K562 (cell line): ENCODE measurements at regions not wholly inside any gene's neighbourhood (a gene's known extent, or its start where the extent isn't known, plus 50 kb on each side); places are given as distances from the start of the nearest gene placed in this dataset.

ENCODE experiments used
- ATAC-seq: fragments of 200-7000 bp; cut with Tn5 transposase; 3 replicates; pipeline ENCODE4 v1.9.1; 2020; ENCODE audit warnings: moderate library complexity
- BruUV-seq: library from RNA; stranded (reverse); fragments of 400-500 nt; replicated peaks from 2 replicates; lab custom pipeline; 2021; lab: Mats Ljungman, UMichigan
- CTCF ChIA-PET: fragments of 300-600 bp; formaldehyde crosslinking; extraction: SDS; loops from one replicate; lab custom pipeline; 2021; ENCODE audit warnings: low intra/inter-chr PET ratio; lab: Yijun Ruan, JAX
- POLR2A ChIA-PET: fragments of 300-600, 350-650 bp; sonication (Branson Sonifier 250); formaldehyde crosslinking; extraction: SDS; loops from one replicate; lab custom pipeline; 2021; ENCODE audit warnings: antibody characterized with exemption, inconsistent platforms; lab: Yijun Ruan, JAX
- DNase-seq, 4 experiments: peaks; one replicate each; pipeline versions ENCODE4 v3.0.0 to v3.0.0-alpha.2; 2011 to 2018; ENCODE audit warnings: low spot score in 3 of 4, mixed read lengths in 3 of 4; ENCODE audit errors: extremely low read depth in 1 of 4
- FAIRE-seq: peaks from 2 replicates; lab custom pipeline; 2011; peaks lifted over from hg19 to GRCh38; lab: Jason Lieb, UNC
- H2AFZ ChIP-seq: 2 replicates; pipeline ENCODE4 v1.6.0; 2011; ENCODE audit warnings: low read depth, low read length, control low read depth, inconsistent platforms
- H3K27ac ChIP-seq: fragments of 200-600 bp; 3 replicates; pipeline ENCODE4 v1.8.0; 2011; ENCODE audit warnings: low read depth, mild to moderate bottlenecking, control low read depth, inconsistent platforms, low read length, moderate library complexity, mixed read lengths; ENCODE audit errors: extremely low read depth
- H3K27me3 ChIP-seq, 2 experiments: fragments of 300-600 bp in 1 of 2; 2 replicates in 1 of 2; 3 replicates in 1 of 2; pipeline versions ENCODE4 v1.6.0 to v1.8.0; 2011; ENCODE audit warnings: inconsistent platforms in 2 of 2, low read length in 2 of 2, mild to moderate bottlenecking in 1 of 2, mixed read lengths in 1 of 2, moderate library complexity in 1 of 2; ENCODE audit not compliant: control insufficient read depth in 2 of 2, insufficient read depth in 2 of 2
- H3K36me3 ChIP-seq: fragments of 300-600 bp; 3 replicates; pipeline ENCODE4 v1.8.0; 2011; ENCODE audit warnings: mild to moderate bottlenecking, low read length, inconsistent platforms; ENCODE audit not compliant: control insufficient read depth, insufficient read depth
- H3K4me1 ChIP-seq, 2 experiments: fragments of 200-600 bp in 1 of 2; replicated peaks in 1 of 2; 2 replicates in 1 of 2; 3 replicates in 1 of 2; pipeline versions ENCODE4 v1.5.1 to v1.8.0; 2011; ENCODE audit warnings: inconsistent platforms in 2 of 2, low read length in 2 of 2, mild to moderate bottlenecking in 1 of 2, mixed read lengths in 1 of 2, moderate library complexity in 1 of 2; ENCODE audit not compliant: control insufficient read depth in 2 of 2, insufficient read depth in 2 of 2
- H3K4me2 ChIP-seq: 2 replicates; pipeline ENCODE4 v1.6.1; 2011; ENCODE audit warnings: low read length, control low read depth, inconsistent platforms, mixed read lengths; ENCODE audit not compliant: insufficient read depth
- H3K4me3 ChIP-seq: fragments of 200-600 bp; sonication (generic), shearing (Covaris generic); 2 replicates; pipeline ENCODE4 v1.5.1; 2016; ENCODE audit warnings: control low read depth, inconsistent platforms
- H3K79me2 ChIP-seq: fragments of 200-600 bp; 3 replicates; pipeline ENCODE4 v1.8.0; 2011; ENCODE audit warnings: low read length, inconsistent platforms; ENCODE audit not compliant: control insufficient read depth, insufficient read depth
- H3K9ac ChIP-seq, 2 experiments: 2 replicates each; pipeline versions ENCODE4 v1.6.0 to v1.6.1; 2011; ENCODE audit warnings: low read depth in 2 of 2, low read length in 2 of 2, control low read depth in 1 of 2, inconsistent platforms in 1 of 2, mild to moderate bottlenecking in 1 of 2, mixed read lengths in 1 of 2; ENCODE audit not compliant: insufficient read depth in 1 of 2
- H3K9me1 ChIP-seq: one replicate; pipeline ENCODE4 v1.6.0; 2011; ENCODE audit warnings: inconsistent platforms, mild to moderate bottlenecking, low read length, moderate library complexity; ENCODE audit not compliant: control insufficient read depth, insufficient read depth
- H3K9me3 ChIP-seq: replicated peaks from 2 replicates; pipeline ENCODE4 v1.5.1; 2011; ENCODE audit warnings: low read depth, low read length, inconsistent platforms; ENCODE audit not compliant: control insufficient read depth, insufficient read depth
- H4K20me1 ChIP-seq: replicated peaks from 2 replicates; pipeline ENCODE4 v1.6.1; 2011; ENCODE audit warnings: low read length, inconsistent platforms, mixed read lengths; ENCODE audit not compliant: control insufficient read depth, insufficient read depth
- CBX8 ChIP-seq: fragments of 200-600 bp; sonication (generic); IDR thresholded peaks from 2 replicates; pipeline ENCODE4 v1.6.1; 2012; ENCODE audit warnings: borderline replicate concordance, mixed run types, low read depth, mild to moderate bottlenecking, moderate library complexity, mixed read lengths, low read length, control low read depth, inconsistent platforms; ENCODE audit not compliant: poor library complexity, severe bottlenecking; ENCODE audit errors: extremely low read depth
- FOS ChIP-seq: IDR thresholded peaks from 3 replicates; pipeline ENCODE4 v1.6.1; 2011; ENCODE audit not compliant: insufficient read length; ENCODE audit errors: extremely low read depth
- HCFC1 ChIP-seq: IDR thresholded peaks from 2 replicates; pipeline ENCODE4 v1.6.1; 2012; ENCODE audit warnings: low read depth, low read length, improper control_type of control experiment
- NCOA1 ChIP-seq: fragments of 450-650 bp; IDR thresholded peaks from 2 replicates; pipeline ENCODE4 v1.6.1; 2016; ENCODE audit warnings: low read depth
- NUFIP1 ChIP-seq: fragments of 450-650 bp; IDR thresholded peaks from 2 replicates; pipeline ENCODE4 v1.6.1; 2018; ENCODE audit not compliant: partially characterized antibody
- RBFOX2 ChIP-seq: fragments of 200-400 bp; formaldehyde crosslinking; IDR thresholded peaks from 2 replicates; pipeline ENCODE4 v1.6.1; 2017; ENCODE audit warnings: low read depth, mild to moderate bottlenecking, low read length, moderate library complexity
- SAFB ChIP-seq: fragments of 200-400 bp; formaldehyde crosslinking; IDR thresholded peaks from 2 replicates; pipeline ENCODE4 v1.6.1; 2017; ENCODE audit warnings: low read depth, low read length, borderline replicate concordance
- SMAD3 ChIP-seq: fragments of 450-650 bp; formaldehyde crosslinking; conservative IDR thresholded peaks from 2 replicates; pipeline ENCODE4 v1.4.0; 2020; ENCODE audit warnings: mild to moderate bottlenecking
- SRF ChIP-seq, 2 experiments: fragments of 250-450, 450-650 bp in 1 of 2; sonication (Bioruptor Pico) in 1 of 2; sonication (generic) in 1 of 2; formaldehyde crosslinking; IDR thresholded peaks; 2 replicates each; pipeline versions ENCODE4 v1.5.0 to v1.5.1; 2020 to 2022; ENCODE audit warnings: mild to moderate bottlenecking in 1 of 2, missing genetic modification reagents in 1 of 2
- TAF15 ChIP-seq: fragments of 200-400 bp; formaldehyde crosslinking; IDR thresholded peaks from 2 replicates; pipeline ENCODE4 v1.6.1; 2017; ENCODE audit warnings: mild to moderate bottlenecking, low read depth, low read length, moderate library complexity
- TEAD1 ChIP-seq, 2 experiments: fragments of 450-650 bp in 1 of 2; sonication (generic) in 1 of 2; formaldehyde crosslinking; IDR thresholded peaks; 2 replicates each; pipeline versions ENCODE4 v1.4.0 to v1.8.0; 2020 to 2022; ENCODE audit warnings: mild to moderate bottlenecking in 2 of 2, missing genetic modification reagents in 1 of 2
- TRIM24 ChIP-seq, 2 experiments: fragments of 450-650 bp; IDR thresholded peaks; 2 replicates each; pipeline ENCODE4 v1.6.1; 2016
- ZNF699 ChIP-seq: fragments of 250-450 bp; sonication (Bioruptor Pico); IDR thresholded peaks from 2 replicates; pipeline ENCODE4 v1.8.0; 2021; ENCODE audit warnings: mild to moderate bottlenecking, moderate library complexity; ENCODE audit not compliant: insufficient replicate concordance
- WGBS: fragments of 100-300 bp; shearing (Covaris generic); methylation state at CpG from one replicate; pipeline ENCODE4 v1.1.6; 2016; ENCODE audit warnings: low coverage, mixed read lengths; ENCODE audit not compliant: insufficient coverage; ENCODE audit errors: missing lambda C conversion rate; 5-methylcytosine and 5-hydroxymethylcytosine counted together
- in situ Hi-C: fragments of 300-500 bp; cut with MboI; formaldehyde crosslinking; loops from 4 replicates; pipeline ENCODE4 v1.15.0; 2018; ENCODE audit warnings: inconsistent platforms, mixed read lengths
- intact Hi-C: fragments of 100-400 bp; cut with micrococcal nuclease; formaldehyde crosslinking; loops from 2 replicates; pipeline ENCODE4 v1.14.2; 2022
- TF ChIP-seq, protein P1 (sequence below): fragments of 450-650 bp; IDR thresholded peaks from 2 replicates; pipeline ENCODE4 v1.6.1; 2018; ENCODE audit not compliant: partially characterized antibody
- TF ChIP-seq, protein P2 (sequence below), 2 experiments: IDR thresholded peaks; 2 replicates each; pipeline ENCODE4 v1.6.1; 2011; ENCODE audit warnings: borderline replicate concordance in 1 of 2, control low read depth in 1 of 2, low read depth in 1 of 2, low read length in 1 of 2, mild to moderate bottlenecking in 1 of 2, mixed read lengths in 1 of 2, moderate library complexity in 1 of 2; ENCODE audit not compliant: insufficient read depth in 1 of 2, insufficient read length in 1 of 2, poor library complexity in 1 of 2, severe bottlenecking in 1 of 2; ENCODE audit errors: extremely low read depth in 1 of 2
- TF ChIP-seq, protein P3 (sequence below), 3 experiments: IDR thresholded peaks in 2 of 3; conservative IDR thresholded peaks in 1 of 3; 2 replicates each; pipeline ENCODE4 v1.5.1; 2011 to 2012; ENCODE audit warnings: low read length in 3 of 3, mild to moderate bottlenecking in 3 of 3, control low read depth in 2 of 3, improper control_type of control experiment in 1 of 3, inconsistent platforms in 1 of 3, low read depth in 1 of 3, mixed read lengths in 1 of 3, moderate library complexity in 1 of 3; ENCODE audit not compliant: insufficient read depth in 2 of 3

DNA sequence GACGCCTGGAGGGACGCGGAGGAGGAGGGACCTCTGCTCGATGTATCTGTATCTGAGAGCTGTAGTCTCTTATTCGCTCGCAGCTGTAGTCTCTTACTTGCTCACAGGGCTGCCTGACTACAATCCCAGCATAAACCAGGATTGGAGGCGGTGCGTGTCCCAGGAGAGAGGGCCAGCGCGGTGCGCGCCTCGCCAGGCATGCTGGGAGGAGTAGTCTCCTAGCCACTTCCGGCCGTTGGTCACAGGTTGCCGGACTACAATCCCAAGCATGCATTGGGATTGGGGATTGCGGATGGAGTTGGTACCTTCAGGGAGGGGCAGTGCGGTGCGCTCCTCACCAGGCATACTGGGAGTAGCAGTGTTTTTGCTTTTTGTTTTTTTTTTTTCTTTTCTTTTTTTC lies 421.7 kb upstream of the NUPR2 start:
- DNase-seq, result no peak
- H3K27ac ChIP-seq, result no peak overlapping the region
- intact Hi-C loops (no loop called here), in situ Hi-C loops (no loop called here)
- no peak for ATAC-seq
- 7% methylated on average over 16 of the region's 19 CpGs for WGBS
- no peaks in the 10 kb centered on the region for H3K79me2 ChIP-seq
- no peaks in the 10 kb centered on the region for H3K36me3 ChIP-seq
- CTCF ChIA-PET, result no interaction called here
- POLR2A ChIA-PET, result no interaction called here
- H3K9ac ChIP-seq, result no peak overlapping the region
- H2AFZ ChIP-seq, result no peak overlapping the region
- FAIRE-seq, result no peak
- BruUV-seq, result no TSS peak
- no peaks in the 10 kb centered on the region for H3K4me1 ChIP-seq
- H3K4me3 ChIP-seq, result no peak overlapping the region
- H3K4me2 ChIP-seq, result no peak overlapping the region
- no peaks in the 10 kb centered on the region for H3K9me1 ChIP-seq
- no peaks in the 10 kb centered on the region for H4K20me1 ChIP-seq
- H3K27me3 ChIP-seq, result no peaks in the 10 kb centered on the region
- 0 out of 2 replicates have a peak, but pooled peaks cover 2% of the 10 kb centered on the region for H3K9me3 ChIP-seq
- TF ChIP-seq TRIM24 (IDR thresholded peaks at IDR 0.05) (no peak), TAF15 (no peak), HCFC1 (no peak), NUFIP1 (no peak), NCOA1 (no peak), TEAD1 (CRISPR knock-in tag; IDR thresholded peaks at IDR 0.05) (no peak), RBFOX2 (no peak), ZNF699 (CRISPR knock-in tag) (no peak), CBX8 (no peak), SRF (CRISPR knock-in tag; IDR thresholded peaks at IDR 0.05) (no peak), SMAD3 (CRISPR knock-in tag) (no peak), SAFB (no peak), FOS (no peak)
- TF ChIP-seq, protein P1, sequence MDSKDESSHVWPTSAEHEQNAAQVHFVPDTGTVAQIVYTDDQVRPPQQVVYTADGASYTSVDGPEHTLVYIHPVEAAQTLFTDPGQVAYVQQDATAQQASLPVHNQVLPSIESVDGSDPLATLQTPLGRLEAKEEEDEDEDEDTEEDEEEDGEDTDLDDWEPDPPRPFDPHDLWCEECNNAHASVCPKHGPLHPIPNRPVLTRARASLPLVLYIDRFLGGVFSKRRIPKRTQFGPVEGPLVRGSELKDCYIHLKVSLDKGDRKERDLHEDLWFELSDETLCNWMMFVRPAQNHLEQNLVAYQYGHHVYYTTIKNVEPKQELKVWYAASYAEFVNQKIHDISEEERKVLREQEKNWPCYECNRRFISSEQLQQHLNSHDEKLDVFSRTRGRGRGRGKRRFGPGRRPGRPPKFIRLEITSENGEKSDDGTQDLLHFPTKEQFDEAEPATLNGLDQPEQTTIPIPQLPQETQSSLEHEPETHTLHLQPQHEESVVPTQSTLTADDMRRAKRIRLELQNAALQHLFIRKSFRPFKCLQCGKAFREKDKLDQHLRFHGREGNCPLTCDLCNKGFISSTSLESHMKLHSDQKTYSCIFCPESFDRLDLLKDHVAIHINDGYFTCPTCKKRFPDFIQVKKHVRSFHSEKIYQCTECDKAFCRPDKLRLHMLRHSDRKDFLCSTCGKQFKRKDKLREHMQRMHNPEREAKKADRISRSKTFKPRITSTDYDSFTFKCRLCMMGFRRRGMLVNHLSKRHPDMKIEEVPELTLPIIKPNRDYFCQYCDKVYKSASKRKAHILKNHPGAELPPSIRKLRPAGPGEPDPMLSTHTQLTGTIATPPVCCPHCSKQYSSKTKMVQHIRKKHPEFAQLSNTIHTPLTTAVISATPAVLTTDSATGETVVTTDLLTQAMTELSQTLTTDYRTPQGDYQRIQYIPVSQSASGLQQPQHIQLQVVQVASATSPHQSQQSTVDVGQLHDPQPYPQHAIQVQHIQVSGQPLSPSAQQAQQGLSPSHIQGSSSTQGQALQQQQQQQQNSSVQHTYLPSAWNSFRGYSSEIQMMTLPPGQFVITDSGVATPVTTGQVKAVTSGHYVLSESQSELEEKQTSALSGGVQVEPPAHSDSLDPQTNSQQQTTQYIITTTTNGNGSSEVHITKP, result no peak
- TF ChIP-seq, protein P2, sequence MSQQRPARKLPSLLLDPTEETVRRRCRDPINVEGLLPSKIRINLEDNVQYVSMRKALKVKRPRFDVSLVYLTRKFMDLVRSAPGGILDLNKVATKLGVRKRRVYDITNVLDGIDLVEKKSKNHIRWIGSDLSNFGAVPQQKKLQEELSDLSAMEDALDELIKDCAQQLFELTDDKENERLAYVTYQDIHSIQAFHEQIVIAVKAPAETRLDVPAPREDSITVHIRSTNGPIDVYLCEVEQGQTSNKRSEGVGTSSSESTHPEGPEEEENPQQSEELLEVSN (IDR thresholded peaks at IDR 0.05; ENCODE audit: borderline replicate concordance in 1 of 2, extremely low read depth in 1 of 2, insufficient read depth in 1 of 2, insufficient read length in 1 of 2, low read depth in 1 of 2, low read length in 1 of 2, poor library complexity in 1 of 2, severe bottlenecking in 1 of 2), result no peak
- TF ChIP-seq, protein P3, sequence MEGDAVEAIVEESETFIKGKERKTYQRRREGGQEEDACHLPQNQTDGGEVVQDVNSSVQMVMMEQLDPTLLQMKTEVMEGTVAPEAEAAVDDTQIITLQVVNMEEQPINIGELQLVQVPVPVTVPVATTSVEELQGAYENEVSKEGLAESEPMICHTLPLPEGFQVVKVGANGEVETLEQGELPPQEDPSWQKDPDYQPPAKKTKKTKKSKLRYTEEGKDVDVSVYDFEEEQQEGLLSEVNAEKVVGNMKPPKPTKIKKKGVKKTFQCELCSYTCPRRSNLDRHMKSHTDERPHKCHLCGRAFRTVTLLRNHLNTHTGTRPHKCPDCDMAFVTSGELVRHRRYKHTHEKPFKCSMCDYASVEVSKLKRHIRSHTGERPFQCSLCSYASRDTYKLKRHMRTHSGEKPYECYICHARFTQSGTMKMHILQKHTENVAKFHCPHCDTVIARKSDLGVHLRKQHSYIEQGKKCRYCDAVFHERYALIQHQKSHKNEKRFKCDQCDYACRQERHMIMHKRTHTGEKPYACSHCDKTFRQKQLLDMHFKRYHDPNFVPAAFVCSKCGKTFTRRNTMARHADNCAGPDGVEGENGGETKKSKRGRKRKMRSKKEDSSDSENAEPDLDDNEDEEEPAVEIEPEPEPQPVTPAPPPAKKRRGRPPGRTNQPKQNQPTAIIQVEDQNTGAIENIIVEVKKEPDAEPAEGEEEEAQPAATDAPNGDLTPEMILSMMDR (IDR thresholded peaks at IDR 0.05 in 2 of 3, conservative IDR thresholded peaks at IDR 0.05 in 1 of 3; ENCODE audit: insufficient read depth in 2 of 3, low read depth in 1 of 3, low read length in 3 of 3), result no peak
